Chondrocyte (in vitro differentiated cells): ENCODE measurements at regions not wholly inside any gene's neighbourhood (a gene's known extent, or its start where the extent isn't known, plus 50 kb on each side); places are given as distances from the start of the nearest gene placed in this dataset.

Experiments used
- DNase-seq: peaks from one replicate; pipeline ENCODE4 v3.0.0; 2021; ENCODE audit warnings: mixed read lengths, low spot score
- H3K27ac Mint-ChIP-seq: one replicate; pipeline ENCODE4 v1.8.0; 2021; ENCODE audit warnings: mild to moderate bottlenecking, moderate library complexity, mixed read lengths; ENCODE audit not compliant: unreplicated experiment
- H3K27me3 Mint-ChIP-seq: 2 replicates; pipeline ENCODE4 v1.8.0; 2021; ENCODE audit warnings: low read depth, mixed read lengths
- H3K36me3 Mint-ChIP-seq: 2 replicates; pipeline ENCODE4 v1.8.0; 2021; ENCODE audit warnings: low read depth, mixed read lengths
- H3K4me1 Mint-ChIP-seq: 2 replicates; pipeline ENCODE4 v1.8.0; 2021; ENCODE audit warnings: low read depth, mild to moderate bottlenecking, mixed read lengths
- H3K4me3 Mint-ChIP-seq: one replicate; pipeline ENCODE4 v1.8.0; 2021; ENCODE audit warnings: mild to moderate bottlenecking, moderate library complexity, mixed read lengths; ENCODE audit not compliant: unreplicated experiment
- H3K9me3 Mint-ChIP-seq: 2 replicates; pipeline ENCODE4 v1.8.0; 2021; ENCODE audit warnings: low read depth, mixed read lengths
- TF ChIP-seq, protein P1 (sequence below): fragments of 200-600 bp; sonication (generic); IDR thresholded peaks from 2 replicates; pipeline ENCODE4 v1.5.0; 2021; ENCODE audit warnings: antibody characterized with exemption, mild to moderate bottlenecking, moderate library complexity

DNA sequence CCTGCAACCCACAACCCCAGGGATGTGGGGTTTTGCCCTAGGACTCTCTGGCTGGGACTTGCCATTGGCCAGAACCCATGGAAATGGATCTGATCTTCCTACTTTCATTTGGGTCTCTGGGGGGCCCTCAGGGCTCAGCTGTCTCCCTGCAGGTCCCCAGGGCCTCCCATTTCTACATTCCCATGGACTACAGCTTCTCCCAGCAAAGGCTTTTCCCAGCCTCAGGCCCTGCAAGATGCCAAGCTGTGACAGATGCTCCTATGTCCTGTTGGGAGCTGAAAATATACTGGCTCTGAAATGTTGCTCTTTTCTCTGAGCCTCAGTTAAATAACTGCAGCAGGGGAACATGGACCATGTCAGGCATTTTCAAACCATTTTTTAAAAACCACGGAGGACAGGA, 99.5 kb upstream of the IGSF21 start:
- TF ChIP-seq, protein P1, sequence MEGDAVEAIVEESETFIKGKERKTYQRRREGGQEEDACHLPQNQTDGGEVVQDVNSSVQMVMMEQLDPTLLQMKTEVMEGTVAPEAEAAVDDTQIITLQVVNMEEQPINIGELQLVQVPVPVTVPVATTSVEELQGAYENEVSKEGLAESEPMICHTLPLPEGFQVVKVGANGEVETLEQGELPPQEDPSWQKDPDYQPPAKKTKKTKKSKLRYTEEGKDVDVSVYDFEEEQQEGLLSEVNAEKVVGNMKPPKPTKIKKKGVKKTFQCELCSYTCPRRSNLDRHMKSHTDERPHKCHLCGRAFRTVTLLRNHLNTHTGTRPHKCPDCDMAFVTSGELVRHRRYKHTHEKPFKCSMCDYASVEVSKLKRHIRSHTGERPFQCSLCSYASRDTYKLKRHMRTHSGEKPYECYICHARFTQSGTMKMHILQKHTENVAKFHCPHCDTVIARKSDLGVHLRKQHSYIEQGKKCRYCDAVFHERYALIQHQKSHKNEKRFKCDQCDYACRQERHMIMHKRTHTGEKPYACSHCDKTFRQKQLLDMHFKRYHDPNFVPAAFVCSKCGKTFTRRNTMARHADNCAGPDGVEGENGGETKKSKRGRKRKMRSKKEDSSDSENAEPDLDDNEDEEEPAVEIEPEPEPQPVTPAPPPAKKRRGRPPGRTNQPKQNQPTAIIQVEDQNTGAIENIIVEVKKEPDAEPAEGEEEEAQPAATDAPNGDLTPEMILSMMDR: no peak
- H3K9me3 Mint-ChIP-seq: no peaks in the 10 kb centered on the region
- no peaks in the 10 kb centered on the region for H3K4me1 Mint-ChIP-seq
- H3K27me3 Mint-ChIP-seq: peaks cover 27% of the 10 kb centered on the region
- peak; percentile 13 for DNase-seq
- H3K27ac Mint-ChIP-seq: no peak overlapping the region
- no peaks in the 10 kb centered on the region for H3K36me3 Mint-ChIP-seq
- no peak overlapping the region for H3K4me3 Mint-ChIP-seq

DNA sequence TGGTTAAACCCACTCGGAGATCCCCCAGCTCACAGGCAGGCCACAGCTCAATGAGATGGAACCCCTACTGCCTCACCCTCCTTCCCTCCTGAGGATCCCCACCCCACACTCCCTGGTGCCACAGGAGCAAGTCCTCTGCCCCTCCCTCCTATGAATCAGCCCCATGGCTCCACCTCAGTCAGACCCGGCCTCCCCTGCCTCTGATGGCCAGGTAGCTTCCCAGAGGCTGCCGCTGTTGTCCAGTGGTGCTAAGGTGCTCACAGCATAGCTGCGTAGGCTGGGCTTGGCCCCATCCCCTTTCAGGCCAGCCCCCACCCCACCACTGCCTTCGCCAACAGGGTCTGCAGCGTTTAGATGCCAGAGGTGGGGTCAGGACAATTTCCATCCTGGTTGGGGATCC, 98.5 kb upstream of the IGSF21 start:
- Mint-ChIP-seq H3K4me1 (no peaks in the 10 kb centered on the region), H3K4me3 (no peak overlapping the region), H3K27ac (no peak overlapping the region), H3K27me3 (peaks cover 23% of the 10 kb centered on the region), H3K36me3 (no peaks in the 10 kb centered on the region), H3K9me3 (no peaks in the 10 kb centered on the region)
- TF ChIP-seq, protein P1: no peak
- DNase-seq: peak; percentile 68

DNA sequence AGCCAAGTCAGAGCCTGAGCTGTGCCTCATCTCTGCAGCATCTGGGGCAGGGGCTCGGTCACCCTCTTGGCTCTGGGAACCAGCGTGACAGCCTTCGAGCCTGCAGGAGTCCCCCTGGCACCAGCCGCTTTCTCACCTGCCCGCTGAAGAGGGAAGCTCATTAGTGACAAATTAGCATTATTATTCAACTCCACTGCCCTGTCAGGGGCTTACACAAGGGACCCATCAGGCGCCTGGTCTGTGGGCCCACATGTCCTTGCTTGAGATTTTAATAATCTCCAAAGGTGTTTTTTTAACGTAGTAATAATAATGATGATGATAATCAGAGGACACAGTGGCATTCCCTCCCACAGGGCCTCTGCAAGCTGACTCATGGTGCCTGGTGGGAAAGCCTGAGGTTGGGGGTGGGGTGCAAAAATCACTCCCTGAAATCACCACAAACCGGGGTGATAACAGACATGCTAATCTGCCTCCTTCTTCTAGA, 98.1 kb upstream of the IGSF21 start:
- peak; percentile 58 for DNase-seq
- Mint-ChIP-seq H3K27ac (no peak overlapping the region), H3K4me3 (no peak overlapping the region), H3K4me1 (no peaks in the 10 kb centered on the region), H3K9me3 (no peaks in the 10 kb centered on the region), H3K36me3 (no peaks in the 10 kb centered on the region), H3K27me3 (peaks cover 26% of the 10 kb centered on the region)
- TF ChIP-seq, protein P1: no peak

DNA sequence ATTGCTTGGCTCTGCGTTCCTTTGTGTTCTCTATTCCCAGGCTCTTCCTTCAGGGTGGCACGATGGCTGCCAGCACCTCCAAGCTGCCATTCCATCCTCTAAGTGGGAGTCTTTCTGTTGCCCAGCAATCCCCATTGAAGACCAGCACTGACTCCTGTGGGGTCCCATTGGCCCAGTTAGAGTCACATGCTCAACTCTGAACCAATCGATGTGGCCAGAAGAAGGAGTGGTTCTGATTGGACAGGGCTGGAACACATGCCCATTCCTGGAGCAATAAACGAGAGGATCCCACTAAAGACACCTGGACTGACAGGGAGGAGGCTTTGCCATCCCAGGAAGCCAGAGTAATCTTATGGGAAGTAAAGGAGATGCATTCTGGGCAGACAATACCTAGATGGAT, 97.2 kb upstream of the IGSF21 start:
- Mint-ChIP-seq H3K27me3 (peaks cover 27% of the 10 kb centered on the region), H3K4me1 (no peaks in the 10 kb centered on the region), H3K4me3 (no peak overlapping the region), H3K27ac (no peak overlapping the region), H3K36me3 (no peaks in the 10 kb centered on the region), H3K9me3 (no peaks in the 10 kb centered on the region)
- DNase-seq: peak; percentile 6
- TF ChIP-seq, protein P1: no peak

DNA sequence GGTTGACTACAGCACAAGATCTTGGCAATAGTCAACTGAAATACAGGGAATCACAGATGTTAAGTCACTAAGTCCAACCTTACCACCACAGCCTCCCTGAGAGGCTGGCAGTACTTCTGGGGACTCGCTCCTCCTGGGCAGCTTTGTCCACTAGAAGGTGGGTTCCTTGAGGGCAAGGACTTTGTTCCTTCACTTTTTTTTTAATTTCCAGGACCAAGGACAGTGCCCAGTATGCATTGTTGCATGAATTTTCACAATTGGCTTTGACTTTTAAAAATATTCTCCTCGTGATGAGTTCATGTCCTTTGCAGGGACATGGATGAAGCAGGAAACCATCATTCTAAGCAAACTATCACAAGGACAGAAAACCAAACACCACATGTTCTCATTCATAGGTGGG, 96.7 kb upstream of the IGSF21 start:
- Mint-ChIP-seq H3K4me3 (no peak overlapping the region), H3K27me3 (peaks cover 23% of the 10 kb centered on the region), H3K36me3 (no peaks in the 10 kb centered on the region), H3K9me3 (no peaks in the 10 kb centered on the region), H3K27ac (no peak overlapping the region), H3K4me1 (no peaks in the 10 kb centered on the region)
- TF ChIP-seq, protein P1: no peak
- DNase-seq: peak; percentile 24
